GM23338 (cell line): ENCODE measurements at regions not wholly inside any gene's neighbourhood (a gene's known extent, or its start where the extent isn't known, plus 50 kb on each side); places are given as distances from the start of the nearest gene placed in this dataset.

ENCODE experiments used
- ATAC-seq: fragments of 200-7000 bp; cut with Tn5 transposase; 3 replicates; pipeline ENCODE4 v1.9.1; 2020
- DNase-seq: peaks from one replicate; pipeline ENCODE4 v3.0.0-alpha.2; 2015; ENCODE audit warnings: low spot score
- H2AFZ ChIP-seq: fragments of 200-600 bp; sonication (generic); 2 replicates; pipeline ENCODE4 v1.8.0; 2016; ENCODE audit warnings: antibody characterized with exemption, mild to moderate bottlenecking, moderate library complexity
- H3F3A ChIP-seq: fragments of 200-600 bp; sonication (generic); replicated peaks from 2 replicates; pipeline ENCODE4 v1.8.0; 2017; ENCODE audit warnings: antibody characterized with exemption, mixed run types, low read depth
- H3K27ac ChIP-seq: fragments of 200-600 bp; sonication (generic); 2 replicates; pipeline ENCODE4 v1.6.1; 2016; ENCODE audit warnings: low read depth
- H3K27me3 ChIP-seq: fragments of 200-600 bp; sonication (generic); 2 replicates; pipeline ENCODE4 v1.8.0; 2016; ENCODE audit warnings: mild to moderate bottlenecking, mixed run types, moderate library complexity; ENCODE audit not compliant: insufficient read depth
- H3K36me3 ChIP-seq: fragments of 200-600 bp; sonication (generic); 2 replicates; pipeline ENCODE4 v1.8.0; 2016; ENCODE audit warnings: mild to moderate bottlenecking; ENCODE audit not compliant: insufficient read depth
- H3K4me1 ChIP-seq: fragments of 200-600 bp; sonication (generic); 2 replicates; pipeline ENCODE4 v1.8.0; 2016; ENCODE audit warnings: mild to moderate bottlenecking, moderate library complexity; ENCODE audit not compliant: insufficient read depth
- H3K4me2 ChIP-seq: fragments of 200-600 bp; sonication (generic); 2 replicates; pipeline ENCODE4 v1.7.1; 2017; ENCODE audit warnings: mixed run types
- H3K4me3 ChIP-seq: fragments of 200-600 bp; sonication (generic); 2 replicates; pipeline ENCODE4 v1.6.1; 2016; ENCODE audit warnings: mixed run types
- H3K79me2 ChIP-seq: fragments of 200-600 bp; sonication (generic); replicated peaks from 2 replicates; pipeline ENCODE4 v1.8.0; 2017; ENCODE audit warnings: mild to moderate bottlenecking; ENCODE audit not compliant: insufficient read depth
- H3K9me2 ChIP-seq: fragments of 200-600 bp; sonication (generic); 2 replicates; pipeline ENCODE4 v1.8.0; 2017; ENCODE audit not compliant: insufficient read depth
- H4K20me1 ChIP-seq: fragments of 200-600 bp; sonication (generic); replicated peaks from 2 replicates; pipeline ENCODE4 v1.8.0; 2017; ENCODE audit warnings: mild to moderate bottlenecking; ENCODE audit not compliant: insufficient read depth
- H3K27ac Mint-ChIP-seq: 2 replicates; pipeline ENCODE4 v1.8.0; 2020; ENCODE audit warnings: inconsistent platforms, mild to moderate bottlenecking, moderate library complexity, mixed read lengths
- H3K27me3 Mint-ChIP-seq: 3 replicates; pipeline ENCODE4 v1.8.0; 2022; ENCODE audit warnings: low read depth, mild to moderate bottlenecking, moderate library complexity, mixed read lengths, inconsistent platforms; ENCODE audit not compliant: insufficient read depth, poor library complexity
- H3K36me3 Mint-ChIP-seq: 3 replicates; pipeline ENCODE4 v1.8.0; 2021; ENCODE audit warnings: low read depth, mild to moderate bottlenecking, inconsistent platforms, moderate library complexity, mixed read lengths
- H3K4me1 Mint-ChIP-seq: 3 replicates; pipeline ENCODE4 v1.8.0; 2020; ENCODE audit warnings: mild to moderate bottlenecking, inconsistent platforms, mixed read lengths
- H3K4me3 Mint-ChIP-seq: 3 replicates; pipeline ENCODE4 v1.8.0; 2021; ENCODE audit warnings: moderate library complexity, mild to moderate bottlenecking, inconsistent platforms, mixed read lengths
- H3K9me3 Mint-ChIP-seq: 3 replicates; pipeline ENCODE4 v1.8.0; 2020; ENCODE audit warnings: moderate library complexity, mild to moderate bottlenecking, inconsistent platforms, mixed read lengths
- CREB1 ChIP-seq: fragments of 250-450 bp; sonication (Bioruptor Pico); IDR thresholded peaks from 2 replicates; pipeline ENCODE4 v1.5.0; 2020; ENCODE audit warnings: low read depth, mild to moderate bottlenecking, moderate library complexity
- CTCF ChIP-seq, 2 experiments: fragments of 200-600 bp in 1 of 2; sonication (generic) in 1 of 2; conservative IDR thresholded peaks; 2 replicates each; pipeline versions ENCODE4 v1.5.1 to v1.6.1; 2016 to 2017; ENCODE audit warnings: antibody characterized with exemption in 2 of 2, low read depth in 2 of 2, mild to moderate bottlenecking in 2 of 2, moderate library complexity in 1 of 2
- ETS1 ChIP-seq: IDR thresholded peaks from 2 replicates; pipeline ENCODE4 v1.6.1; 2016; ENCODE audit warnings: antibody characterized with exemption
- EZH2 ChIP-seq: fragments of 200-600 bp; sonication (generic); IDR thresholded peaks from one replicate; pipeline ENCODE4 v1.8.0; 2017; ENCODE audit warnings: antibody characterized with exemption, mild to moderate bottlenecking, low read depth; ENCODE audit not compliant: unreplicated experiment
- EZH2phosphoT487 ChIP-seq: fragments of 200-600 bp; sonication (generic); IDR thresholded peaks from one replicate; pipeline ENCODE4 v1.8.1; 2018; ENCODE audit warnings: antibody characterized with exemption; ENCODE audit not compliant: unreplicated experiment
- JUNB ChIP-seq: IDR thresholded peaks from one replicate; pipeline ENCODE4 v1.6.1; 2016; ENCODE audit warnings: antibody characterized with exemption; ENCODE audit not compliant: unreplicated experiment
- NANOG ChIP-seq: IDR thresholded peaks from 2 replicates; pipeline ENCODE4 v1.6.1; 2016; ENCODE audit warnings: antibody characterized with exemption, borderline replicate concordance
- POLR2AphosphoS5 ChIP-seq: IDR thresholded peaks from 2 replicates; pipeline ENCODE4 v1.6.1; 2016; ENCODE audit warnings: antibody characterized with exemption, low read depth
- REST ChIP-seq: IDR thresholded peaks from one replicate; pipeline ENCODE4 v1.6.1; 2018; ENCODE audit warnings: antibody characterized with exemption; ENCODE audit not compliant: unreplicated experiment
- STAT1 ChIP-seq: IDR thresholded peaks from one replicate; pipeline ENCODE4 v1.6.1; 2016; ENCODE audit warnings: antibody characterized with exemption; ENCODE audit not compliant: unreplicated experiment
- ZNF114 ChIP-seq: fragments of 250-450 bp; sonication (Bioruptor Pico); IDR thresholded peaks from 2 replicates; pipeline ENCODE4 v1.5.0; 2020; ENCODE audit warnings: mild to moderate bottlenecking, moderate library complexity
- ZNF331 ChIP-seq: fragments of 250-450 bp; sonication (Bioruptor Pico); IDR thresholded peaks from 2 replicates; pipeline ENCODE4 v1.5.0; 2020; ENCODE audit warnings: low read depth, mild to moderate bottlenecking, moderate library complexity
- ZNF462 ChIP-seq: fragments of 250-450 bp; sonication (Bioruptor Pico); IDR thresholded peaks from 2 replicates; pipeline ENCODE4 v1.5.0; 2020; ENCODE audit warnings: mild to moderate bottlenecking, moderate library complexity

GRCh38 chr13:52934258-52934657, 85.8 kb upstream of the PCDH8 start:
- no peak for DNase-seq
- no peak overlapping the region for H3K4me2 ChIP-seq
- no peak overlapping the region for H3K4me3 ChIP-seq
- Mint-ChIP-seq H3K9me3 (no peaks in the 10 kb centered on the region), H3K27me3 (peaks cover 8% of the 10 kb centered on the region), H3K36me3 (no peaks in the 10 kb centered on the region), H3K27ac (no peak overlapping the region), H3K4me3 (no peak overlapping the region), H3K4me1 (peaks cover 43% of the 10 kb centered on the region)
- H3K9me2 ChIP-seq = peaks cover 23% of the 10 kb centered on the region
- H3K79me2 ChIP-seq = no peaks in the 10 kb centered on the region
- no peaks in the 10 kb centered on the region for H3F3A ChIP-seq
- no peak overlapping the region for H3K27ac ChIP-seq
- no peaks in the 10 kb centered on the region for H4K20me1 ChIP-seq
- H3K36me3 ChIP-seq = no peaks in the 10 kb centered on the region
- peak overlapping the region; percentile 25; the same call in 1 of the 2 replicates for H2AFZ ChIP-seq
- TF ChIP-seq ZNF331 = no peak
- no peak for TF ChIP-seq ETS1
- no peak for TF ChIP-seq CREB1 (CRISPR knock-in tag)
- TF ChIP-seq ZNF462 = no peak
- no peak for TF ChIP-seq JUNB
- no peak for TF ChIP-seq CTCF (conservative IDR thresholded peaks at IDR 0.05; ENCODE audit: low read depth in 2 of 2)
- TF ChIP-seq STAT1 = no peak
- no peak for TF ChIP-seq POLR2AphosphoS5
- no peak for TF ChIP-seq ZNF114
- TF ChIP-seq EZH2phosphoT487 = no peak
- no peak for TF ChIP-seq NANOG
- TF ChIP-seq REST = no peak
- TF ChIP-seq EZH2 = no peak
- ATAC-seq = no peak
- H3K4me1 ChIP-seq = peaks cover 23% of the 10 kb centered on the region
- no peaks in the 10 kb centered on the region for H3K27me3 ChIP-seq
